Neural cell (in vitro differentiated cells): ENCODE measurements at regions not wholly inside any gene's neighbourhood (a gene's known extent, or its start where the extent isn't known, plus 50 kb on each side); places are given as distances from the start of the nearest gene placed in this dataset.

Source experiments
- H2AFZ ChIP-seq: fragments of 200-600, 300-800 bp; sonication (generic), shearing (Covaris generic); 2 replicates; pipeline ENCODE4 v1.6.0; 2014; ENCODE audit warnings: low read depth, mild to moderate bottlenecking, antibody characterized with exemption, low read length, moderate library complexity
- H3F3A ChIP-seq: fragments of 200-600 bp; shearing (Covaris generic); 2 replicates; pipeline ENCODE4 v1.6.1; 2016; ENCODE audit warnings: mild to moderate bottlenecking, moderate library complexity, mixed read lengths, antibody characterized with exemption, low read length; ENCODE audit not compliant: insufficient read depth, poor library complexity, severe bottlenecking
- H3K27ac ChIP-seq: fragments of 200-600, 300-800 bp; sonication (generic), shearing (Covaris generic); 2 replicates; pipeline ENCODE4 v1.5.1; 2014; ENCODE audit warnings: mild to moderate bottlenecking, low read length, moderate library complexity
- H3K27me3 ChIP-seq: fragments of 300-800, 200-600 bp; sonication (generic), shearing (Covaris generic); 2 replicates; pipeline ENCODE4 v1.6.0; 2014; ENCODE audit warnings: mild to moderate bottlenecking, low read depth, low read length, moderate library complexity; ENCODE audit not compliant: insufficient read depth
- H3K36me3 ChIP-seq: fragments of 300-800, 200-600 bp; sonication (generic), shearing (Covaris generic); 2 replicates; pipeline ENCODE4 v1.5.1; 2014; ENCODE audit warnings: mild to moderate bottlenecking, antibody characterized with exemption, low read length, moderate library complexity; ENCODE audit not compliant: insufficient read depth
- H3K4me2 ChIP-seq: fragments of 300-800, 200-600 bp; sonication (generic), shearing (Covaris generic); 2 replicates; pipeline ENCODE4 v1.6.0; 2014; ENCODE audit warnings: mild to moderate bottlenecking, low read length
- H3K4me3 ChIP-seq: fragments of 300-800, 200-600 bp; sonication (generic), shearing (Covaris generic); 2 replicates; pipeline ENCODE4 v1.5.1; 2014; ENCODE audit warnings: mild to moderate bottlenecking, low read length, moderate library complexity
- H3K79me2 ChIP-seq: fragments of 200-600 bp; shearing (Covaris generic); replicated peaks from 2 replicates; pipeline ENCODE4 v1.6.0; 2014; ENCODE audit warnings: mild to moderate bottlenecking, low read length, moderate library complexity; ENCODE audit not compliant: insufficient read depth
- H3K9ac ChIP-seq: fragments of 300-800, 200-600 bp; sonication (generic), shearing (Covaris generic); 2 replicates; pipeline ENCODE4 v1.6.1; 2016; ENCODE audit warnings: mild to moderate bottlenecking, low read length, mixed read lengths
- H3K9me2 ChIP-seq: fragments of 200-600 bp; shearing (Covaris generic); 2 replicates; pipeline ENCODE4 v1.6.1; 2016; ENCODE audit warnings: mild to moderate bottlenecking, low read length, mixed read lengths; ENCODE audit not compliant: insufficient read depth
- H3K9me3 ChIP-seq: fragments of 200-600, 300-800 bp; sonication (generic), shearing (Covaris generic); 2 replicates; pipeline ENCODE4 v1.6.1; 2016; ENCODE audit warnings: mild to moderate bottlenecking, mixed run types, low read length, moderate library complexity, mixed read lengths
- H4K20me1 ChIP-seq: fragments of 200-600 bp; shearing (Covaris generic); 2 replicates; pipeline ENCODE4 v1.6.1; 2016; ENCODE audit warnings: mild to moderate bottlenecking, mixed run types; ENCODE audit not compliant: insufficient read depth
- EP300 ChIP-seq: fragments of 450-650 bp; conservative IDR thresholded peaks from 2 replicates; pipeline ENCODE4 v1.6.1; 2014; ENCODE audit warnings: antibody characterized with exemption, mild to moderate bottlenecking, moderate library complexity; ENCODE audit not compliant: poor library complexity, severe bottlenecking
- EZH2 ChIP-seq: fragments of 200-600, 300-800 bp; shearing (Covaris generic), sonication (generic); IDR thresholded peaks from 2 replicates; pipeline ENCODE4 v1.6.1; 2014; ENCODE audit warnings: antibody characterized with exemption, low read length, borderline replicate concordance, mild to moderate bottlenecking; ENCODE audit not compliant: insufficient read depth, poor library complexity, severe bottlenecking
- POLR2AphosphoS5 ChIP-seq: IDR thresholded peaks from 2 replicates; pipeline ENCODE4 v1.6.1; 2012
- TAF1 ChIP-seq: IDR thresholded peaks from 2 replicates; pipeline ENCODE4 v1.6.1; 2012; ENCODE audit warnings: low read depth
- TF ChIP-seq, protein P1 (sequence below): IDR thresholded peaks from 2 replicates; pipeline ENCODE4 v1.6.1; 2012; ENCODE audit warnings: borderline replicate concordance

DNA sequence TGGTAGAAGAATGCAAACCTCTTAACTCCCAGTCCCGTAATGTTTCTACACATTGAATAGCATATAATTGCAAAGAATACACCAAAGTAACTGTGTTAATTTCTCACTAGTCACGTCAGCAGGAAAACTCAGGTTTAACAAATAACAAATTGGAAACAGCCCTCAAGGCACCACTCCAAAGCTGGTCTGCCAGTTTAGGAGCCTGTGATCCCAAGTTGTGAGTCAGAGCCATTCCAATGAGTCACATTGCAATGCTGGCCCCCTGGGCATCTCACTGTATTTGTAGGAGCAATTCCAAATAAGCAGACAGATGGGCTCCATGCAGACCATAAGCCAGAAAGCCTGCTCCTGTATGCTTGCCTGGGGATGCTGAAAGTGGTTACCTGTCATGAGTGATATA is 143.2 kb upstream of the SETBP1 start:
- no peak overlapping the region for H3K9ac ChIP-seq
- H3K9me2 ChIP-seq = no peaks in the 10 kb centered on the region
- no peaks in the 10 kb centered on the region for H3F3A ChIP-seq
- H3K27me3 ChIP-seq = no peaks in the 10 kb centered on the region
- no peak overlapping the region for H2AFZ ChIP-seq
- H4K20me1 ChIP-seq = no peaks in the 10 kb centered on the region
- H3K79me2 ChIP-seq = no peaks in the 10 kb centered on the region
- H3K36me3 ChIP-seq = no peaks in the 10 kb centered on the region
- no peak overlapping the region for H3K4me3 ChIP-seq
- no peak overlapping the region for H3K27ac ChIP-seq
- H3K4me2 ChIP-seq = no peak overlapping the region
- H3K9me3 ChIP-seq = no peaks in the 10 kb centered on the region
- TF ChIP-seq POLR2AphosphoS5 = no peak

DNA sequence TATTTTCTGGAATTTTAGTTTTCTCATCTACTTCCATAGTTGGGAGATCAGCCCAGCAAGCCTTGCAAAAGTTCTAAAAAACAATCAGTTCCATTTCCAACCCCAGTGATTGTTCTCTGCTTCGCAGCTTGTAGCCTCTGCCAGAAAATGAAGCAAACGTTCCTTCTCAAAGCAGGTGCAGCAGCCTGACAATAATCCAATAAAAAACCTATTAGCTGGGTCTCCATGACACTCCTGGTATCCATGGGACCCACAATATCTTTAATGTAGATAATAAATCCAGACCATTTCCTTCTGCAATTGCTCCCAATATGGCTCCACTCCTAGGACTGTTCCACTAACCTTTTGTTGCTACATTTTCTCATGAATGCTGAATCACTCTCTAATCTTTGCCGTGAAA is 140.8 kb upstream of the SETBP1 start:
- Histone ChIP-seq H4K20me1 (no peaks in the 10 kb centered on the region), H3K79me2 (no peaks in the 10 kb centered on the region), H3K27me3 (no peaks in the 10 kb centered on the region), H3K9me2 (no peaks in the 10 kb centered on the region), H3K36me3 (no peaks in the 10 kb centered on the region), H3K4me3 (no peak overlapping the region), H2AFZ (no peak overlapping the region), H3K4me2 (no peak overlapping the region), H3K9ac (no peak overlapping the region), H3K27ac (no peak overlapping the region), H3K9me3 (no peaks in the 10 kb centered on the region), H3F3A (no peaks in the 10 kb centered on the region)
- TF ChIP-seq EZH2 = no peak
- TF ChIP-seq, protein P1, sequence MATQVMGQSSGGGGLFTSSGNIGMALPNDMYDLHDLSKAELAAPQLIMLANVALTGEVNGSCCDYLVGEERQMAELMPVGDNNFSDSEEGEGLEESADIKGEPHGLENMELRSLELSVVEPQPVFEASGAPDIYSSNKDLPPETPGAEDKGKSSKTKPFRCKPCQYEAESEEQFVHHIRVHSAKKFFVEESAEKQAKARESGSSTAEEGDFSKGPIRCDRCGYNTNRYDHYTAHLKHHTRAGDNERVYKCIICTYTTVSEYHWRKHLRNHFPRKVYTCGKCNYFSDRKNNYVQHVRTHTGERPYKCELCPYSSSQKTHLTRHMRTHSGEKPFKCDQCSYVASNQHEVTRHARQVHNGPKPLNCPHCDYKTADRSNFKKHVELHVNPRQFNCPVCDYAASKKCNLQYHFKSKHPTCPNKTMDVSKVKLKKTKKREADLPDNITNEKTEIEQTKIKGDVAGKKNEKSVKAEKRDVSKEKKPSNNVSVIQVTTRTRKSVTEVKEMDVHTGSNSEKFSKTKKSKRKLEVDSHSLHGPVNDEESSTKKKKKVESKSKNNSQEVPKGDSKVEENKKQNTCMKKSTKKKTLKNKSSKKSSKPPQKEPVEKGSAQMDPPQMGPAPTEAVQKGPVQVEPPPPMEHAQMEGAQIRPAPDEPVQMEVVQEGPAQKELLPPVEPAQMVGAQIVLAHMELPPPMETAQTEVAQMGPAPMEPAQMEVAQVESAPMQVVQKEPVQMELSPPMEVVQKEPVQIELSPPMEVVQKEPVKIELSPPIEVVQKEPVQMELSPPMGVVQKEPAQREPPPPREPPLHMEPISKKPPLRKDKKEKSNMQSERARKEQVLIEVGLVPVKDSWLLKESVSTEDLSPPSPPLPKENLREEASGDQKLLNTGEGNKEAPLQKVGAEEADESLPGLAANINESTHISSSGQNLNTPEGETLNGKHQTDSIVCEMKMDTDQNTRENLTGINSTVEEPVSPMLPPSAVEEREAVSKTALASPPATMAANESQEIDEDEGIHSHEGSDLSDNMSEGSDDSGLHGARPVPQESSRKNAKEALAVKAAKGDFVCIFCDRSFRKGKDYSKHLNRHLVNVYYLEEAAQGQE = peak; percentile 13

GRCh38 chr18:44541159-44541558 is 139.5 kb upstream of the SETBP1 start:
- Histone ChIP-seq H3K27ac (peak overlapping the region; percentile 6), H3F3A (no peaks in the 10 kb centered on the region), H3K9me3 (no peaks in the 10 kb centered on the region), H3K4me2 (peak overlapping the region; percentile 20), H3K36me3 (no peaks in the 10 kb centered on the region), H3K79me2 (no peaks in the 10 kb centered on the region), H3K27me3 (no peaks in the 10 kb centered on the region), H2AFZ (no peak overlapping the region), H3K9ac (no peak overlapping the region), H4K20me1 (no peaks in the 10 kb centered on the region), H3K4me3 (peak overlapping the region; percentile 16), H3K9me2 (no peaks in the 10 kb centered on the region)
- TF ChIP-seq, protein P1 = peak; percentile 20
- TF ChIP-seq POLR2AphosphoS5 (peak; percentile 59), EP300 (peak; percentile 87), TAF1 (no peak)
